Cardiac muscle cell (in vitro differentiated cells and primary cell): ENCODE measurements at regions not wholly inside any gene's neighbourhood (a gene's known extent, or its start where the extent isn't known, plus 50 kb on each side); places are given as distances from the start of the nearest gene placed in this dataset.
A peak's percentile ranks its signal among the peaks of the same experiment; 100 is the strongest.

Experiments used
- DNase-seq, 2 donors: peaks; one replicate each; pipeline versions ENCODE4 v3.0.0 to v3.0.0-alpha.2; 2010 to 2017; ENCODE audit warnings: low read depth in 1 of 2, low spot score in 1 of 2
- H3K27ac ChIP-seq: fragments of 200-600 bp; sonication (generic); 2 replicates; pipeline ENCODE4 v1.5.1; 2016
- H3K27me3 ChIP-seq: fragments of 200-600 bp; sonication (generic); 2 replicates; pipeline ENCODE4 v1.6.0; 2016; ENCODE audit warnings: control low read depth
- H3K36me3 ChIP-seq: fragments of 200-600 bp; sonication (generic); 2 replicates; pipeline ENCODE4 v1.5.1; 2016; ENCODE audit warnings: control low read depth
- H3K4me1 ChIP-seq: fragments of 200-600 bp; sonication (generic); 2 replicates; pipeline ENCODE4 v1.8.1; 2017; ENCODE audit warnings: low read depth, mild to moderate bottlenecking, mixed run types
- H3K4me3 ChIP-seq: fragments of 200-600 bp; sonication (generic); 2 replicates; pipeline ENCODE4 v1.5.1; 2016; ENCODE audit warnings: mild to moderate bottlenecking
- H3K9me3 ChIP-seq: fragments of 200-600 bp; sonication (generic); 2 replicates; pipeline ENCODE4 v1.5.1; 2017; ENCODE audit warnings: low read depth, mild to moderate bottlenecking, control low read depth
- TF ChIP-seq, protein P1 (sequence below): IDR thresholded peaks from 2 replicates; pipeline ENCODE4 v1.5.1; 2012; ENCODE audit warnings: low read depth, mild to moderate bottlenecking, low read length

DNA sequence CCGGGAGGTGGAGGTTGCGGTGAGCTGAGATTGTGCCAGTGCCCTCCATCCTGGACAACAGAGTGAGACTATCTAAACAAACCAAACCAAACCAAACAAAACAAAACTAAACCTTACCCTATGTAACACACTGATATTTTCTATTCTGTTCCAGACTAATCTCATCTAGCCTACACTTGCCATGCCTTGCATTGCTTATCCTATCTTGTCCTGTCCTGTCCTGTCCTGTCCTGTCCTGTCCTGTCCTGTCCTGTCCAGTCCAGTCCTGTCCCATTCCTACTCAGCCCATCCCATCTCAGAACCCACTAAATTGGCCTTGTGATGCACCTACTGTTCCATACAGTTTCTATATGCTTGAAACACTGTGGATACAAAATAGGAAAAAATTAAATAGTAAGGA lies 64.7 kb upstream of the HDAC9 start:
- DNase-seq = no peak
- Histone ChIP-seq H3K27ac (no peak overlapping the region), H3K9me3 (no peaks in the 10 kb centered on the region), H3K27me3 (no peaks in the 10 kb centered on the region), H3K36me3 (no peaks in the 10 kb centered on the region), H3K4me3 (no peak overlapping the region), H3K4me1 (no peaks in the 10 kb centered on the region)
- TF ChIP-seq, protein P1, sequence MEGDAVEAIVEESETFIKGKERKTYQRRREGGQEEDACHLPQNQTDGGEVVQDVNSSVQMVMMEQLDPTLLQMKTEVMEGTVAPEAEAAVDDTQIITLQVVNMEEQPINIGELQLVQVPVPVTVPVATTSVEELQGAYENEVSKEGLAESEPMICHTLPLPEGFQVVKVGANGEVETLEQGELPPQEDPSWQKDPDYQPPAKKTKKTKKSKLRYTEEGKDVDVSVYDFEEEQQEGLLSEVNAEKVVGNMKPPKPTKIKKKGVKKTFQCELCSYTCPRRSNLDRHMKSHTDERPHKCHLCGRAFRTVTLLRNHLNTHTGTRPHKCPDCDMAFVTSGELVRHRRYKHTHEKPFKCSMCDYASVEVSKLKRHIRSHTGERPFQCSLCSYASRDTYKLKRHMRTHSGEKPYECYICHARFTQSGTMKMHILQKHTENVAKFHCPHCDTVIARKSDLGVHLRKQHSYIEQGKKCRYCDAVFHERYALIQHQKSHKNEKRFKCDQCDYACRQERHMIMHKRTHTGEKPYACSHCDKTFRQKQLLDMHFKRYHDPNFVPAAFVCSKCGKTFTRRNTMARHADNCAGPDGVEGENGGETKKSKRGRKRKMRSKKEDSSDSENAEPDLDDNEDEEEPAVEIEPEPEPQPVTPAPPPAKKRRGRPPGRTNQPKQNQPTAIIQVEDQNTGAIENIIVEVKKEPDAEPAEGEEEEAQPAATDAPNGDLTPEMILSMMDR = no peak

DNA sequence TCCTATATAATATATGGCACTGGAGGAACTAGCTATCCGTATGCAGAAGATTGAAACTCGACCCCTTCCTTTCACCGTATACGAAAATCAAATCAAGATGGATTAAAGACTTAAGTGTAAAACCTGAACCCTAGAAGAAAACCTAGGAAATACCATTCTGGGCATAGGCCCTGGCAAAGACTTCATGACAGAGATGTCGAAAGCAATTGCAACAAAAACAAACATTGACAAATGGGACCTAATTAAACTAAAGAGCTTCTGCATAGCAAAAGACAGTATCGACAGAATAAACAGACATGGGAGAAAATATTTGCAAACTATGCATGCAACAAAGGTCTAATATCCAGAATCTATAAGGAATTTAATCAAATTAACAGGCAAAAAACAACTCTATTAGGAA lies 61.4 kb upstream of the HDAC9 start:
- H3K27ac ChIP-seq = no peak overlapping the region
- H3K9me3 ChIP-seq = no peaks in the 10 kb centered on the region
- no peak overlapping the region for H3K4me3 ChIP-seq
- no peaks in the 10 kb centered on the region for H3K36me3 ChIP-seq
- no peaks in the 10 kb centered on the region for H3K27me3 ChIP-seq
- no peaks in the 10 kb centered on the region for H3K4me1 ChIP-seq
- TF ChIP-seq, protein P1 = no peak
- no peak for DNase-seq

DNA sequence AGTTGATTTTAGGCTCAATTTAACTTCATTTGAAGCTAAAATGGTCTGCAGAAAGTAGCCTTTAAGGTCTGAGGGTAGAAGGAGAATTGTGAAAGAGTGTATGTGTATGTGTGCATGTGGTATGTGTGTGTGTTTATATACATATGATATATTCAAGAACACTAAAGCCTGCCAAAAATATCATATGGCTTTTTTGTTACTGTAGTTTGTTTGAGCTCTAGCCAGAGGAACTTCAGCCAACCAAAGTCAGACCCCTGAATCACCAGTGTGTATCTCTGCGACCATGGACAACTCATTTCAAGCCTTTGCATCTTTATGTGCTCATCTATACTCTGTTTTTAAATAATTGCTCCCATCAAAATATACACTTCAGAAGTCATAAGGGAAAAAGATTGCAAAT lies 58.4 kb upstream of the HDAC9 start:
- Histone ChIP-seq H3K27ac (no peak overlapping the region), H3K4me3 (no peak overlapping the region), H3K36me3 (no peaks in the 10 kb centered on the region), H3K27me3 (no peaks in the 10 kb centered on the region), H3K9me3 (no peaks in the 10 kb centered on the region), H3K4me1 (no peaks in the 10 kb centered on the region)
- TF ChIP-seq, protein P1 = no peak
- DNase-seq = no peak

DNA sequence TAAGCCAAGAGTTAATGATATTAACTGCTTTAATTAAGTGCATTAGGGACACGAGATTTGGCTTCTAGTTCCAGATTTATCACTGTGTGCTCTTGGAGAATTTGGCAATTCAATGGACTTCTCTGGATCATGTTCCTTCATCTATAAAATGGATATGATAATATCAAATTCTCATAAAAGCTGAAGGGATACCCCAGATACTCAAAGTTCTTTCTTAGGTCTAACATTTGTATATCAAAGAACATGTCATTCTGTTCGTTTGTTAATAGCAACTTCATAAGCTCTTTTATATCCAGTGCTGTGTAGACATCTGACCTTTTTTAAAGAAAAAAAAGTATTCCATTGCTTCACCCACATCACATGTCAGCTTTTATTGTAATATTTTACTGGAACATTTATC lies 54.6 kb upstream of the HDAC9 start:
- H3K36me3 ChIP-seq = no peaks in the 10 kb centered on the region
- no peak overlapping the region for H3K27ac ChIP-seq
- no peaks in the 10 kb centered on the region for H3K27me3 ChIP-seq
- H3K9me3 ChIP-seq = no peaks in the 10 kb centered on the region
- no peak overlapping the region for H3K4me3 ChIP-seq
- no peak for DNase-seq
- TF ChIP-seq, protein P1 = no peak
- H3K4me1 ChIP-seq = peaks cover 5% of the 10 kb centered on the region

DNA sequence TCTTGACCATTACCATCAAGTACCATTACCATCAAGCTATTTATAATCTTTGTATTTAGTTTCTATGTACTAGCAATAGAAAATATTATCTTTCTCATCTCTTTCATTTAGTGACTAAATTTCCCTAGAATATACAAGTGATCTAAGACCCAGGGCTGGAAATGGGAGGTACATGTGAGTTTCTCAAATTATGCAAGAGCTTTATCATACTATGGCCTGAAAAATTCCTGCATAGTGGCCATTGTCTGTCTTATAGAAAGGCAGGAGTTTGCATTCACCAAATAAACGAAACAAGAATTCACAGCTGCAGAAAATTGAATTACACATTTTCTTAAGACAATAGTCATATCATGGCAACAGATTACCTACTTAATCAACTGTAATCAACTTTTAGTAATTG lies 50.7 kb upstream of the HDAC9 start:
- TF ChIP-seq, protein P1 = no peak
- H3K36me3 ChIP-seq = no peaks in the 10 kb centered on the region
- peaks cover 7% of the 10 kb centered on the region for H3K4me1 ChIP-seq
- no peaks in the 10 kb centered on the region for H3K27me3 ChIP-seq
- no peaks in the 10 kb centered on the region for H3K9me3 ChIP-seq
- no peak overlapping the region for H3K4me3 ChIP-seq
- H3K27ac ChIP-seq = no peak overlapping the region
- DNase-seq = no peak

DNA sequence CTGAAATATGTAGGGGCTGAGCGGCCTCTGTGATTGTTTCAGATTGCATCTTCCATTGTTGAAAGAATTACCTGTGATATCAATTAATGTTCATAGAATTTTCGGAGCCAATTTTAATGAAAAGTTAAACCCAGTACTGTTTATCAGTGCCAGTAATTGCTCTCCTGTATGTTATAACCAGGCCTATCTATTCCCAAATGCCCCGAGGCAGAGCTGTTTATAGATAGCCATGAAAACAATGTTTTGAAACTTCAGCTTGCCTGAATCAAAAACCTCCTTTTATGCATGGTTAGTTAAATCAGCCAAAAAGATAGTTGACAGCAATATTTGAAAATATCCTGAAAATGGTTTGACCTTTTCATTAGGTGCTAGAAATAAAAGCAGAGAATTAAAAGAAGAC lies 50.1 kb upstream of the HDAC9 start:
- peak overlapping the region; percentile 57 for H3K27ac ChIP-seq
- no peak overlapping the region for H3K4me3 ChIP-seq

More for the DNA sequence above, 50.1 kb upstream of the HDAC9 start:
- H3K27me3 ChIP-seq = no peaks in the 10 kb centered on the region
- H3K36me3 ChIP-seq = no peaks in the 10 kb centered on the region
- H3K4me1 ChIP-seq = peaks cover 7% of the 10 kb centered on the region
- TF ChIP-seq, protein P1 = no peak
- no peak for DNase-seq
- no peaks in the 10 kb centered on the region for H3K9me3 ChIP-seq
